ENCODE measurements at regions not wholly inside any gene's neighbourhood (a gene's known extent, or its start where the extent isn't known, plus 50 kb on each side); places are given as distances from the start of the nearest gene placed in this dataset.

- no peak for TF ChIP-seq JUN (IDR thresholded peaks at IDR 0.05; ENCODE audit: borderline replicate concordance, insufficient read depth, insufficient read length, low read depth)
- no peak for TF ChIP-seq EZH2 (IDR thresholded peaks at IDR 0.05; ENCODE audit: borderline replicate concordance, low read depth, low read length, severe bottlenecking)
- no peak for TF ChIP-seq POLR2A (IDR thresholded peaks at IDR 0.05; ENCODE audit: low read depth, low read length)
- no peak for TF ChIP-seq GATA2 (IDR thresholded peaks at IDR 0.05; ENCODE audit: insufficient read depth, insufficient read length, low read depth, low read length)
- no peak for TF ChIP-seq CTCF (IDR thresholded peaks at IDR 0.05; ENCODE audit: extremely low read depth in 1 of 2, insufficient read depth in 1 of 2, low read depth in 1 of 2, low read length in 2 of 2)
- no peak for TF ChIP-seq POLR2AphosphoS5 (IDR thresholded peaks at IDR 0.05; ENCODE audit: insufficient read depth, low read depth, low read length)
- TF ChIP-seq MAX (IDR thresholded peaks at IDR 0.05; ENCODE audit: insufficient read depth, insufficient read length) = no peak
- TF ChIP-seq MYC (IDR thresholded peaks at IDR 0.05; ENCODE audit: low read depth, low read length) = no peak
- TF ChIP-seq FOS (IDR thresholded peaks at IDR 0.05; ENCODE audit: borderline replicate concordance, insufficient read depth, low read length) = no peak
Measured at GRCh38 chr18:34048423-34048822, 176.3 kb downstream of the NOL4 start.

All from endothelial cell of umbilical vein (primary cell).